ENCODE measurements at regions not wholly inside any gene's neighbourhood (a gene's known extent, or its start where the extent isn't known, plus 50 kb on each side); places are given as distances from the start of the nearest gene placed in this dataset.

GRCh38 chr1:221583465-221583864 lies 158.4 kb downstream of the DUSP10 start:
- TF ChIP-seq CTCF (IDR thresholded peaks at IDR 0.05): no peak
- no peak for TF ChIP-seq EP300 (IDR thresholded peaks at IDR 0.05)
- TF ChIP-seq POLR2A (IDR thresholded peaks at IDR 0.05): no peak
